Endothelial cell (in vitro differentiated cells): ENCODE measurements at regions not wholly inside any gene's neighbourhood (a gene's known extent, or its start where the extent isn't known, plus 50 kb on each side); places are given as distances from the start of the nearest gene placed in this dataset.

Experiments used
- DNase-seq: peaks from one replicate; pipeline ENCODE4 v3.0.0; 2021; ENCODE audit warnings: low spot score
- H3K27ac Mint-ChIP-seq: one replicate; pipeline ENCODE4 v1.8.0; 2021; ENCODE audit warnings: mixed read lengths, inconsistent platforms; ENCODE audit not compliant: unreplicated experiment
- H3K27me3 Mint-ChIP-seq: one replicate; pipeline ENCODE4 v1.8.0; 2021; ENCODE audit warnings: mild to moderate bottlenecking, moderate library complexity, mixed read lengths, inconsistent platforms; ENCODE audit not compliant: unreplicated experiment
- H3K36me3 Mint-ChIP-seq: one replicate; pipeline ENCODE4 v1.8.0; 2021; ENCODE audit warnings: mild to moderate bottlenecking, low read depth, mixed read lengths, inconsistent platforms; ENCODE audit not compliant: unreplicated experiment
- H3K4me1 Mint-ChIP-seq: one replicate; pipeline ENCODE4 v1.8.0; 2021; ENCODE audit warnings: mild to moderate bottlenecking, mixed read lengths, inconsistent platforms; ENCODE audit not compliant: unreplicated experiment
- H3K4me3 Mint-ChIP-seq: one replicate; pipeline ENCODE4 v1.8.0; 2021; ENCODE audit warnings: mild to moderate bottlenecking, mixed read lengths, inconsistent platforms; ENCODE audit not compliant: unreplicated experiment
- H3K9me3 Mint-ChIP-seq: one replicate; pipeline ENCODE4 v1.8.0; 2021; ENCODE audit warnings: mixed read lengths, inconsistent platforms; ENCODE audit not compliant: unreplicated experiment
- TF ChIP-seq, protein P1 (sequence below): fragments of 200-600 bp; sonication (generic); IDR thresholded peaks from one replicate; pipeline ENCODE4 v1.5.0; 2021; ENCODE audit warnings: antibody characterized with exemption; ENCODE audit not compliant: unreplicated experiment

DNA sequence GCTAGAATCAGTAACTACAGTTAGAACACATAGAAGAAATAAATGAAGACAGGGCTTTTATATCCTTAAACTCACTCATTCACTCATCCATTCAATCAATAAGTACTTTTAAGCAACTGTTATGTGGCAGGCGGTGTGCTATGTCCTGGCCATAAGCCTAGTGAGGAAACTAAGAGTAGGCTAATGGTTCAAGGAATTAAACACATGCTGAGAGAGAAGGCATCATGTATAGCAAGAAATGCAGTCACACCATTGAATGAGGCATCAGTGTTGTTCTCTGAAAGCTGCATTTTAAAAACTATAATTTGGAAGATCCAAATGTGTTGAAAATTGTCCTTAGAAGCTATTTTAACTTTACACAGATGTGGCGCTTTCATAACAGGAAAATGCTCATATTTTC lies 86.5 kb upstream of the DTNA start:
- no peak overlapping the region for H3K4me3 Mint-ChIP-seq
- DNase-seq: no peak
- H3K27me3 Mint-ChIP-seq: no peaks in the 10 kb centered on the region
- TF ChIP-seq, protein P1, sequence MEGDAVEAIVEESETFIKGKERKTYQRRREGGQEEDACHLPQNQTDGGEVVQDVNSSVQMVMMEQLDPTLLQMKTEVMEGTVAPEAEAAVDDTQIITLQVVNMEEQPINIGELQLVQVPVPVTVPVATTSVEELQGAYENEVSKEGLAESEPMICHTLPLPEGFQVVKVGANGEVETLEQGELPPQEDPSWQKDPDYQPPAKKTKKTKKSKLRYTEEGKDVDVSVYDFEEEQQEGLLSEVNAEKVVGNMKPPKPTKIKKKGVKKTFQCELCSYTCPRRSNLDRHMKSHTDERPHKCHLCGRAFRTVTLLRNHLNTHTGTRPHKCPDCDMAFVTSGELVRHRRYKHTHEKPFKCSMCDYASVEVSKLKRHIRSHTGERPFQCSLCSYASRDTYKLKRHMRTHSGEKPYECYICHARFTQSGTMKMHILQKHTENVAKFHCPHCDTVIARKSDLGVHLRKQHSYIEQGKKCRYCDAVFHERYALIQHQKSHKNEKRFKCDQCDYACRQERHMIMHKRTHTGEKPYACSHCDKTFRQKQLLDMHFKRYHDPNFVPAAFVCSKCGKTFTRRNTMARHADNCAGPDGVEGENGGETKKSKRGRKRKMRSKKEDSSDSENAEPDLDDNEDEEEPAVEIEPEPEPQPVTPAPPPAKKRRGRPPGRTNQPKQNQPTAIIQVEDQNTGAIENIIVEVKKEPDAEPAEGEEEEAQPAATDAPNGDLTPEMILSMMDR: no peak
- H3K36me3 Mint-ChIP-seq: no peaks in the 10 kb centered on the region
- H3K27ac Mint-ChIP-seq: no peak overlapping the region
- H3K4me1 Mint-ChIP-seq: peaks cover 3% of the 10 kb centered on the region
- H3K9me3 Mint-ChIP-seq: no peaks in the 10 kb centered on the region

DNA sequence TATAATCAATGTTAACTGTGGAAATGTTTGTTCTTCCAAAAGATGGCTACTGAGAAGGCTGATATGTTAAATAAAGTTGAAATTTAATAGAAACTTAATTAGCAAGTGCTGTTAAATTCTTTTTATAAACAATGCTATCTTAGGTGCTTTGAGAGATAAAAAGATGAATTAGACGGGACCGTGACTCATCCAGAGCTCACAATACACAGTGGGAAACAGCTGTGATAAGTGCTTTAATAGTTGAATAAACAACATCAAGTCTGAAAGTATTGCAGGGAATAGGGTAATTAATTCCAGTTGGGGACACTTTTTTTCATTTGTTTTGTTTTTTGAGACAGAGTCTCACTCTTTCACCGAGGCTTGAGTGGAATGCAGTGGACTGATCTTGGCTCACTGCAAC lies 85.5 kb upstream of the DTNA start:
- Mint-ChIP-seq H3K4me3 (no peak overlapping the region), H3K27ac (no peak overlapping the region), H3K9me3 (no peaks in the 10 kb centered on the region), H3K36me3 (no peaks in the 10 kb centered on the region), H3K27me3 (no peaks in the 10 kb centered on the region), H3K4me1 (peaks cover 3% of the 10 kb centered on the region)
- TF ChIP-seq, protein P1: no peak
- DNase-seq: no peak

DNA sequence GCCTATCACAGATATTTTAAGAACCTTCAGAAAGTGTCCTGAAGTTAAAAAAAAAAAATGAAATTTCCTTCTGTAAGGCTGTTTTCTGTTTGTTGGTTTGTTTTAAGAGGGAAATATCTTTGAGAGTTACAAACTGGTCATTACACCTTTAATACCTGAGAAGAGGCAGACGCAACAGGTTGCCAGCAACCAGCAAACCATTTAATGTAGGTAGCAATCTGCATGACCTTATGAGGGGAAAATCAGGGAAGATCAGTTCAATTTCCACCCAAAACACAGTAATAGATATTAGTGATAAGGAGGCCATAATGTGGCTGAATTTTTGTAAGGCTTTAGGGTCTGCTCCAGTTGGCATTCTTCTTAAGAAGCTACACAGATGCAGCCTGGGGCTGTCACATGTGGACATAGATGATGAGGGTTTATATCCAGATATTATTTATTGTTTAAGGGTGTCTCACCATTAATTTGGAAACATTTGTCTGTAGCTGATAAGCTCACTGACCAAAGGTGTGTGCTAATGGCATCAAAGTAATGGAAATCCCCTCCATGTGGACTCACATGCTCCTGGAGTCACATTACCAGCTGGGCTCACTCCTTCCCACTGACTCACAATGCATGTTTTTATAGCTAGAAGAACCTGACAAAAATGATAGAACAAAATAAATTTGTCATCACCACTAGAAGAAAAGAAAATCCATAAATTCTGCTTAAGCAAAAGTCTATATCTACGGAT lies 83.5 kb upstream of the DTNA start:
- H3K4me1 Mint-ChIP-seq: peaks cover 3% of the 10 kb centered on the region
- H3K27ac Mint-ChIP-seq: no peak overlapping the region
- DNase-seq: no peak
- H3K4me3 Mint-ChIP-seq: no peak overlapping the region
- no peaks in the 10 kb centered on the region for H3K36me3 Mint-ChIP-seq
- TF ChIP-seq, protein P1: no peak
- H3K27me3 Mint-ChIP-seq: no peaks in the 10 kb centered on the region
- no peaks in the 10 kb centered on the region for H3K9me3 Mint-ChIP-seq

DNA sequence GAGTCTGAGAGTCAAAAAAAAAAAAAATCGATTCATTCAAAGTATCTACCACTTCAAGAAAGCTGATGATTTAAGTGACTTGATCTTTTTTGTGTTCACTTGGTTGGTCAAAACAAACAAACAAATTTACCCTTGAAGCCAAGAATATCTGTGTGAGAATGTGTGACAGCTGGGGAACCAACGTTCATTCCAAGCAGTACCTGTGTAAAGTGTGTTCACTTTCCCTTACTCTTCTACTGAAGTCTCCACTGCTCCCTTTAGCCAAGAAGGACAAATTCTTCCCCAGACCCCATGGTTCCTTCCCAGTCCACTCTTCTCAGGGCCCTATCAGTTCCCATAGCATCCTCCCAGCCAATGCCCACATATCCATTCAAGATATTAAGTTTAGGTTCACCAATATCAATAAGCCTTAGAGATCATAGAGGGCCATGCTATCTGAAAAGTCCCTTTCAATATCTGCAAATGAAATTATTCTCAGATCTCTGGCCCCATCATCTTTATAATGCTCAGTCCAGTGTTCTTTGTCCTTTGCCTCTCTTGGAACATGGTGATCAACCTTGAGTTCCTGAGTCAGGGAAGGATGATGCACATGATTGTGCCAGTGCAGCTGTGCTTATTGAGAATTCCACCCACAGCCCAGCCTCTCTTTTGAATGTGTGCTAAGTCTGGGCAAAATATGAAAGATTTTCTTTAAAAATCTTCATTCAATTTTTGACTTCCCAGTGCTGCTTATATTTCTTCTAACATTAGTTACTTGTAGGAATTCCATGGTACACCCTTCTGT lies 82.8 kb upstream of the DTNA start:
- Mint-ChIP-seq H3K4me3 (no peak overlapping the region), H3K27ac (no peak overlapping the region), H3K4me1 (peaks cover 3% of the 10 kb centered on the region), H3K36me3 (no peaks in the 10 kb centered on the region), H3K27me3 (no peaks in the 10 kb centered on the region), H3K9me3 (no peaks in the 10 kb centered on the region)
- DNase-seq: no peak
- TF ChIP-seq, protein P1: no peak
